Coronary artery (tissue), 2 donors: ENCODE measurements at regions not wholly inside any gene's neighbourhood (a gene's known extent, or its start where the extent isn't known, plus 50 kb on each side); places are given as distances from the start of the nearest gene placed in this dataset.

ENCODE experiments used
- DNase-seq: peaks from one replicate; pipeline ENCODE4 v3.0.0-alpha.2; 2017; ENCODE audit warnings: low spot score
- H3K27ac ChIP-seq, 2 donors: fragments of 200-600 bp; sonication (generic); one replicate each; pipeline ENCODE4 v1.5.1; 2016 to 2019
- H3K4me3 ChIP-seq: fragments of 200-600 bp; sonication (generic); 2 replicates; pipeline ENCODE4 v1.5.1; 2016; ENCODE audit warnings: mild to moderate bottlenecking, moderate library complexity
- TF ChIP-seq, protein P1 (sequence below): fragments of 200-600 bp; sonication (generic); IDR thresholded peaks from one replicate; pipeline ENCODE4 v1.5.1; 2019; ENCODE audit warnings: antibody characterized with exemption

DNA sequence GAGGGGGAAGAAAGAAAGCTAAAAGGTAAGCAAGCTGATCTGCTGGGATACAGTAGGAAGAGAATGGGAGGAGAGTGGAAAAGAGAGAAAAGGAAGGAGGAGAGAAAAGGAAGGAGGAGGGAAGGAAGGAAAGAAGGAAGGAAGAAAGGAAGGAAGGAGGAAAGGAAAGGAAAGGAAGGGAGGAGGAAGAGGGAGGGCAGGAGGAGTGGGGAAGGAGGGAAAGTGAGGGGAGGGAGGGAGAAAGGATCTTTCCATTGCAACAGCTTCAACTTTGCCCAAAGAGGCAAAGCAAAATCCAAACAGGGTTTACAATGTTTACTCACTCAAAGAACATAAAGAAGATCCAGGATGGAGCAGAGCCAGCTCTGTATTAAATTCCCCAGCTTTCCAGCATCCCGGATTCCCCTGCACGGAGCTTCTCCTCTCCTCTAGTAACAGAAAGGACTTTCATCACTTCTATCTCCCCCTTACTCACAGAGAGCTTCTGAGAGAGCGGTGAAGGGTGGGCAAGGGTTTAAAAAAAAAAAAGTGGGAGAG is 494.2 kb upstream of the PROK2 start:
- no peak overlapping the region for H3K27ac ChIP-seq
- no peak for DNase-seq
- H3K4me3 ChIP-seq, result no peak overlapping the region
- TF ChIP-seq, protein P1, sequence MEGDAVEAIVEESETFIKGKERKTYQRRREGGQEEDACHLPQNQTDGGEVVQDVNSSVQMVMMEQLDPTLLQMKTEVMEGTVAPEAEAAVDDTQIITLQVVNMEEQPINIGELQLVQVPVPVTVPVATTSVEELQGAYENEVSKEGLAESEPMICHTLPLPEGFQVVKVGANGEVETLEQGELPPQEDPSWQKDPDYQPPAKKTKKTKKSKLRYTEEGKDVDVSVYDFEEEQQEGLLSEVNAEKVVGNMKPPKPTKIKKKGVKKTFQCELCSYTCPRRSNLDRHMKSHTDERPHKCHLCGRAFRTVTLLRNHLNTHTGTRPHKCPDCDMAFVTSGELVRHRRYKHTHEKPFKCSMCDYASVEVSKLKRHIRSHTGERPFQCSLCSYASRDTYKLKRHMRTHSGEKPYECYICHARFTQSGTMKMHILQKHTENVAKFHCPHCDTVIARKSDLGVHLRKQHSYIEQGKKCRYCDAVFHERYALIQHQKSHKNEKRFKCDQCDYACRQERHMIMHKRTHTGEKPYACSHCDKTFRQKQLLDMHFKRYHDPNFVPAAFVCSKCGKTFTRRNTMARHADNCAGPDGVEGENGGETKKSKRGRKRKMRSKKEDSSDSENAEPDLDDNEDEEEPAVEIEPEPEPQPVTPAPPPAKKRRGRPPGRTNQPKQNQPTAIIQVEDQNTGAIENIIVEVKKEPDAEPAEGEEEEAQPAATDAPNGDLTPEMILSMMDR, result no peak

DNA sequence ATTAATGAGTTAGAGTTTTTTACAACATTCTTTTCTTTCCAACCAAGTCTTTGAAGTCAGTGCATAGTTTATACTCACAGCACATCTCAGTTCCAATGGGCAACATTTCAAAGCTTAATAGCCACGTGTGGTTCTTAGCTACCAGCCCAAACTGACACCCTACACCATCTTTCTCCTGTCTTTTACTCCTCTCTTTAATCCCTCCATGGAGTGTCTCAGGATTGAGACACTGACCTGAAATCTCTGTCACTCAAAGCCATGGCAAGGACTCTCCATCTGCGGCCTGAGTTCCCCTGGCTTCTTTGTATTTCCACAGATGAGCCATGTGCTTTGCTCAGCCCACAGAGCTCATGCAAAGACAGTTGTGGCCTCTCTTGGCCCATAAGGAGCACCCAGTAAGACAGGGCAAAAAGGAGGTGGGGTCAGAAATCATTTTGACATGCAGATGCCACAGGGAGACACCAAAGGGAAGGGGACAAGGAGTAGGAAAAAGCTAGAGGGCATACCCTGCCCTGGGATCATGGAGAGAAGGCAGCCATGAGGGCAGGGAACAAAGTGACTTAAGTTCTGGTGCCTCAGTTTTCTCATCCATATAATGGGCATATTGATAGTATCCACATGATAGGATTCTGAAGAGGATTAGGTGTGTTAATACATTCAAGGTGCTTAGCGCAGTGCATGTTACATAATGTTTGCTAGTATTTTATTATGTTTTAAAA is 493.6 kb upstream of the PROK2 start:
- TF ChIP-seq, protein P1, result no peak
- Histone ChIP-seq H3K4me3 (no peak overlapping the region), H3K27ac (no peak overlapping the region)
- no peak for DNase-seq

DNA sequence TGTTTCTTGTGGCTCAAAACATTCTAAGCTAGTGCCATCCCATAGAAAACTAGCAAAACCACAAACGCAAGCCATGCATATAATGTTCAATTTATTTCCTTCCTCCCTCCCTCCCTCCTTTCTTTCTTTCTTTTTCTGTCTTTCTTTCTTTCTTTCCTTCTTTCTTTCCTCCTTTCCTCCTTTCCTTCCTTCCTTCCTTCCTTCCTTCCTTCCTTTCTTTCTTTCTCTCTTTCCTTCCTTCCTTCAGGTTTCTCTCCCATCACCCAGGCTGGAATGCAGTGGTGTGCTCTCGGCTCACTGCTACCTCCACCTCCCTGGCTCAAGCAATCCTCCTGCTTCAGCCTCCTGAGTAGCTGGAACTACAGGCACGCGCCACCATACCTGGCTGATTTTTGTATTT is 492.8 kb upstream of the PROK2 start:
- H3K4me3 ChIP-seq, result no peak overlapping the region
- no peak overlapping the region for H3K27ac ChIP-seq
- no peak for DNase-seq
- TF ChIP-seq, protein P1, result no peak

DNA sequence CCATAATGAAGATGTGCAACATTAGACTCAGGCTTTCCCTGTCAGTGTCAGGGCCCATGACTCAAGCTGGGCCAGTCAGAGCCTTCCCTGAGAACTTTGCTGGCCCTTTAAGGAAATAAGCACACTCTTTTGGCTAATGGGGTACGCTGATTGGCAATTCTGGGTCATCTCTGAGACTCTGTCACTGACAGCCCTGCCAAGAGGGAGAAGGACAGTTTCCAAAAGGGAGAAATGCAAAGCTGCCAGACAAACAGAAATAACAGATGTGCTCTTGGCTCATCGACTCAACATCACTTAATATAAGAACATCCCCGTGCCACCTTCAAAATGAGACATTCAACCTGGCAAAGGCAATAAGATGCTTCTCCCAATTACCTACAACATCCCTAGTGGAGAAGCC is 491.9 kb upstream of the PROK2 start:
- H3K27ac ChIP-seq, result no peak overlapping the region
- TF ChIP-seq, protein P1, result no peak
- DNase-seq, result no peak
- H3K4me3 ChIP-seq, result no peak overlapping the region

DNA sequence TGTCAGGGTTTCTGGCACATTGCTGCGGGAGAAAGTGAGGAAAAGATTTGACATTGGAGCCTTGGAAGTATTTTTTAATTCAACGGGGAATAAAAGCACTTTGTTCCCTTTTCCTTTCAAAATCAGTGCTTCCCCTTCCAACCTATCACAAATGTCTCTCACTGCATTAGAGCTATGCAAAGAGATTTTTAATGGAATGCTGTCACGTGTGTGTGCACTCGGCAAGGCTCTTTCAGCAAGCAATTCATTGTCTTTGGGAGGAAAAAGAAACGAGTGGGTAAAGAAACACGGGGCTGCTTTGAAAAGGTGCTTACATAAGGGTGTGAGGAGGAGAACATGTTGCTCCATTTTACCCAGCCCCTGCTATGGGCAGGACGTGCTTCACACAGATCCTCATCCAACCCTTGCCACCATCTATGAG is 490.4 kb upstream of the PROK2 start:
- H3K4me3 ChIP-seq, result no peak overlapping the region
- no peak for DNase-seq
- H3K27ac ChIP-seq, result no peak overlapping the region
- TF ChIP-seq, protein P1, result no peak

DNA sequence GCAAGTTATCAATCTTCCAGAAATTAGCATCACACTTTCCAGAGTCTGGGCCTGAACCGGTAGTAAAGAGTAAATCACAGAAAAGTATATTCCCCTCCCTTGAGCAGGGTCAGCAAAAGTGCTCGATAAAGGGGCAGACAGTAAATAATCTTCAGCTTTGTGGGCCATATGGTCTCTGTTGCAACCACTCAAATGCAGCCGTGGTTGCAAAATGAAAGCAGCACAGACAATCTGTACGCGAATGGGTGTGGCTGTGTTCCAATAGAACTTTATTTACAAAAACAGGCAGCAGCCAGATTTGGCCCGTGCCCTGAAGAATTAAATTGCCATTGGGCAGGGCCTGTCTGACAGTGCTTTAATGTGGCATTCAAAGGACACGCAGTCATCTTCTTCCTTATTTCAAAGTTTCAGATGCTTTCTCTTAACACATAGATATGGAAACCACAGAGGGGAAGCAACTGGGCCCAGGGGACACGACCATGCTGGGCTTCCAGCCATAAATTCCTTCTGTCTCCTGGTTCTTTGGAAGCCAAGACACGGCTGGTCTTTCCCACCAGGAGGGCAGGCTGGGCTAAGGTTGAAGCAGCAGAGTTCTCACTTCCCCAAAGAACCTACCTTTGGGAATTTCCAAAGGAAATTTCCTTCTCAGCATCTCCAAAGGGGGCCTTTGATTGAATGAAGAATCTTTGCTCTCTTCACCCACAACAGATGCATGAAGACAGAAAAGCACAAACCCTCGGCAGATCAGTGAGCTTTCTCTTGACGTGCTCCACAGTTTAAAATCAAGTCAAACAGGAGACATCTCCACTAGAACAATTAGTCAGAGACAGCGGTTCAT is 489.8 kb upstream of the PROK2 start:
- TF ChIP-seq, protein P1, result no peak
- no peak for DNase-seq
- H3K4me3 ChIP-seq, result peak overlapping the region; percentile 47
- peak overlapping the region in 1 of 2 donors; percentile 10 for H3K27ac ChIP-seq
